Fibroblast of villous mesenchyme (primary cell): ENCODE measurements at regions not wholly inside any gene's neighbourhood (a gene's known extent, or its start where the extent isn't known, plus 50 kb on each side); places are given as distances from the start of the nearest gene placed in this dataset.

Experiments
- DNase-seq: peaks from one replicate; pipeline ENCODE4 v3.0.0-alpha.2; 2010; ENCODE audit warnings: low read depth
- H3K4me3 ChIP-seq: 2 replicates; pipeline ENCODE4 v1.5.1; 2011; ENCODE audit warnings: low read depth, mild to moderate bottlenecking, low read length
- TF ChIP-seq, protein P1 (sequence below): IDR thresholded peaks from 2 replicates; pipeline ENCODE4 v1.5.1; 2012; ENCODE audit warnings: low read depth, mild to moderate bottlenecking, low read length; ENCODE audit not compliant: insufficient read depth

DNA sequence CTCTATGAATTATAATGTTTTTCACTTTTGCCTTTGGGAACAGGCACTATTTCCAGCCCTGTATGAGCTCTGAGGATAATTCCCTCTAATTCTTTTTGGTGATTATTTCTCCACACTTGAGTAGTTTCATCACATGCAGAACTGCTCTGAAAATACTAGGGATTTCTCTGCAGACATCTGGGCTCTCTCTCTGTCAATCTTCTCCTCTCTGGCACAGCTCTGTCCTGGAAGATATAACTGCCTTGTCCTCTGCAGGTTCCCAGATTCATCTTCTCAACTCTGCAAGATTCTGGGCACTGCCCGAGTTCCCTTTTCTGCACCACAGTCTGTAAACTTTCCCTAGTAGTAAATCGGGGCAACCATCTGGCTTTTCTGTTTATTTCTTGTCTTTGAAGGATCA is 131.3 kb upstream of the FMN2 start:
- DNase-seq: no peak
- no peak overlapping the region for H3K4me3 ChIP-seq
- TF ChIP-seq, protein P1, sequence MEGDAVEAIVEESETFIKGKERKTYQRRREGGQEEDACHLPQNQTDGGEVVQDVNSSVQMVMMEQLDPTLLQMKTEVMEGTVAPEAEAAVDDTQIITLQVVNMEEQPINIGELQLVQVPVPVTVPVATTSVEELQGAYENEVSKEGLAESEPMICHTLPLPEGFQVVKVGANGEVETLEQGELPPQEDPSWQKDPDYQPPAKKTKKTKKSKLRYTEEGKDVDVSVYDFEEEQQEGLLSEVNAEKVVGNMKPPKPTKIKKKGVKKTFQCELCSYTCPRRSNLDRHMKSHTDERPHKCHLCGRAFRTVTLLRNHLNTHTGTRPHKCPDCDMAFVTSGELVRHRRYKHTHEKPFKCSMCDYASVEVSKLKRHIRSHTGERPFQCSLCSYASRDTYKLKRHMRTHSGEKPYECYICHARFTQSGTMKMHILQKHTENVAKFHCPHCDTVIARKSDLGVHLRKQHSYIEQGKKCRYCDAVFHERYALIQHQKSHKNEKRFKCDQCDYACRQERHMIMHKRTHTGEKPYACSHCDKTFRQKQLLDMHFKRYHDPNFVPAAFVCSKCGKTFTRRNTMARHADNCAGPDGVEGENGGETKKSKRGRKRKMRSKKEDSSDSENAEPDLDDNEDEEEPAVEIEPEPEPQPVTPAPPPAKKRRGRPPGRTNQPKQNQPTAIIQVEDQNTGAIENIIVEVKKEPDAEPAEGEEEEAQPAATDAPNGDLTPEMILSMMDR: no peak

DNA sequence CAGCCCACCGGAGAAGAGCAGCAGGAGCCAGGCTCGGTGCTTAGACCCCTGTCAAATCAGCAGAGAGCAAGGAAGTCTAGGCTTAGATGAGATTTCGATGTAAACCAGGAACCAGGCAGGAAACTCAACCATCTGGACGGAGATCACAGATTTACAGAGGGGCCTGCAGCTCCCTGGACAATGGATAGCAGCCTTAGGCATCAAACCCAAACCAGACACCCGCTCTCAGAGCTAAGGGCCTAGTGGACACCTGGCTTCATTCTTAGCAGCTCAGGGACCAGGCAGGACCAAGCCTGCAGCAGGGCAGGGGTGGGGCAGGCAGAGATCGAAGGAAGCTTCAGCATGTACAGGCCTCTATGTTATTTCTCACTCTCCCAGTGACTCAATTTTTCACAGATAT is 127.8 kb upstream of the FMN2 start:
- TF ChIP-seq, protein P1: no peak
- DNase-seq: no peak
- no peak overlapping the region for H3K4me3 ChIP-seq

DNA sequence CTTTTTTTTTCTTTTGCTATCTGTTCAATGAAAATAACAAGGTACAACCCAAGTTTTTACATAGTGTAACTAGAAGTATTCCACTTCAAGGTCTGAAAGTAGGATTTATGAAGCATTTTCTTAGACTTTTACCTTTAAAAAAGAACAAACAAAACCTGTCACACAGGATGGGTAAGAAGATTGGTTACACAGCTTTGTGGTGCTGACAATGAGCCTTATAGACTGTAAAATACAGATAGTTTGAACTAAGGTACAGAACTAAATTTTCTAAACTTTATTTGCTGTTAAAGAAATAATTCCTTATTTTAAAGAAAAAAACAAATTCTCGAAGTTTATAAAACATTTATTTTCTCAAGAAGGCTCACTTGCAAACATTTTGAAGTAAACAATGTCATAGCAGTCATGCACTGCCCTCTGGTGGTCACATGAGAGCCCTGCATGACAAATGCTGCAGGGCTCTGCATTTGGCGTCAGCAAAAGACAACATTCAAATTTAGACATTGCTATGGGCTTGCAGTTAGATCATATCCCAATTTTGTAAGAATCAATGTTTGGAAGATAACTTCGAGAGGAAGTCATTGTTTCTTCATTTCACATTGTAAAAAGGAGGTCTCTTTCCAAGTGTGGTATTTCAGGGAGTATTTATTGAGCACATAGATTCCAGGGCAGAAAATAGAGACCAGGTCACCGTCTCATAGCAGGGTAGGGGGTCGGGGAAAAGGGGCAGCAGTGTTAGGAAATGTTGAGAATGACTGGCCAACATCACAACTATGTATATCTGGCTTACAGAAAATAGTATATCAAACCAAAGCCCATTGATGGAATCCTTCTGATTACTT is 115.3 kb upstream of the FMN2 start:
- peak; percentile 60 for DNase-seq

DNA sequence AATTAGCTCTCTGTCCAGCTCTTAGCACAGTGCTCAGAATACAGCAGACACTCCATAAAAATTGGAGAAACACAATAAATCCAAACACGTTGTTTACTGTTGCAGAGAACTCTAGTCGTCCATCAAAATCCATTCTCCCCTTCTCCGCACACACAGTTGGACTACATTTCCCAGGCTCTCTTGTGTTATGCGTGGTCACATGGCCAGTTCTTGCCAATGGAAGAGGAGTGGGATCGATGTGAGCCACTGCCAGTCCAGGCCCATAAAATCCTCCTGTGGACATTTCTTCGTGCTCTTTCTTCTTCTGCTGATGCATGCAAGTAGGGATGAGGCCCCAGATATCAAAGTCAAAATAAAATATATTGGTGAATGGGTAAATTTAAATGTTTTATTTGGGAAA is 114.3 kb upstream of the FMN2 start:
- no peak for DNase-seq
- TF ChIP-seq, protein P1: no peak
- no peak overlapping the region for H3K4me3 ChIP-seq

More for the DNA sequence above, 115.3 kb upstream of the FMN2 start:
- TF ChIP-seq, protein P1: peak; percentile 96
- no peak overlapping the region for H3K4me3 ChIP-seq

DNA sequence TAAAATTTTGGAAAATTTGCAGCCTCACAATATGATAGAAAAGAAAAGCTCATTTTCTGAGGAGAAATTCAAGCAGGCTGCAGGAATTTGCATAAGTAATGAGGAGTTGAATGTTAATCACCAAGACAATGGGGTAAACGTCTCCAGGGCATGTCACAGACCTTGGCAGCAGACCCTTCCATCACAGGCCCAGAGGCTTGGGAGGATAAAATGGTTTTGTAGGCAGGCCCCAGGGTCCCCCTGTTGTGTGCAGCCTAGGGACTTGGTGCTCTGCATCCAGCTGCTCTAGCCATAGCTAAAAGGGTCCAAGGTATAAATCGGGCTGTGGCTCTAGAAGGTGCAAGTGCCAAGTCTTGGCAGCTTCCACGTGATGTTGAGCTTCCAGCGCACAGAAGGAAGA is 112.2 kb upstream of the FMN2 start:
- TF ChIP-seq, protein P1: no peak
- no peak overlapping the region for H3K4me3 ChIP-seq
- DNase-seq: no peak

DNA sequence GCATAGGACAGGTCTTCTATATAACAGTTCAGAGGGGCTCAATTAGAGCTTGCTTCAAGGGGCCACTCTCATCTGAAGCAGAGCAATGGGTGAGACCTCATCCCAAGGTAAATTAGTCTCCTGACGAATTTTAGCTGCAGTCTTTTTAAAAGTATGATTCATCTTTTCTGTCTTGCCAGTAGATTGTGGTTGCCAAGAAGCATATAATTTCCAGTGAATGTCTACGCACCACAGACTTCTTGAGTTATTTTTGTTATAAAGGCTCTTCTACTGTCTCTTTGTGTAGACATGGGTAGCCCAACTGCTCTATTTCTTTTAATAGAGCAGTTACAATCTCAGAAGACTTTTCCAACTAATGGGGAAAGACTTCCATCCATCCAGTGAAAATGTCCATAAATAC is 108.9 kb upstream of the FMN2 start:
- TF ChIP-seq, protein P1: no peak
- no peak for DNase-seq
- no peak overlapping the region for H3K4me3 ChIP-seq

DNA sequence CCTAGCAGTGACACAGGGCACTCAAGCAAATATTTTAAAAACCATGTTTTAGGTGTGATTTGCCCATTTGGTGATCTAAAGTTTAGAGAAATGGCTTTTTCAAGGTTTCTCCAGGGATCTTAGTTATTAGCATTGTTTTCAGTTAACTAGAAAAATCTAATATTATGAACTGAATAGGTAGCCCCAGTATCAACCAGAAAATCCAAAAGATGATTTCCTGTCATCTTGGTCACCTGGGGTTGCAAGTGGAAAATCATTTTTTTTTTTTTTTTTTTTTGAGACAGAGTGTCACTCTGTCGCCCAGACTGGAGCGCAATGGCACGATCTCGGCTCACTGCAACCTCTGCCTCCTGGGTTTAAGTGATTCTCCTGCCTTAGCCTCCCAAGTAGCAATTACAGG is 106.6 kb upstream of the FMN2 start:
- TF ChIP-seq, protein P1: no peak
- no peak overlapping the region for H3K4me3 ChIP-seq
- DNase-seq: no peak
